CD8-positive, alpha-beta memory T cell (primary cell): ENCODE measurements at regions not wholly inside any gene's neighbourhood (a gene's known extent, or its start where the extent isn't known, plus 50 kb on each side); places are given as distances from the start of the nearest gene placed in this dataset.

Experiments
- CTCF ChIA-PET: fragments of 350-600 bp; sonication (Branson Sonifier 250); formaldehyde crosslinking; loops from one replicate; lab custom pipeline; 2021; ENCODE audit warnings: antibody characterized with exemption; lab: Charles Lee
- POLR2A ChIA-PET: fragments of 350-600 bp; sonication (Branson Sonifier 250); formaldehyde crosslinking; loops from one replicate; lab custom pipeline; 2021; ENCODE audit warnings: antibody characterized with exemption; lab: Charles Lee
- DNase-seq, 5 donors: peaks; one replicate each; pipeline versions ENCODE4 v3.0.0 to v3.0.0-alpha.2; 2020 to 2022; ENCODE audit warnings: mixed read lengths in 1 of 5
- H3K27ac ChIP-seq: one replicate; pipeline ENCODE4 v1.7.0; 2013; ENCODE audit warnings: low read depth, mild to moderate bottlenecking, low read length, moderate library complexity
- H3K27me3 ChIP-seq: 2 replicates; pipeline ENCODE4 v1.7.0; 2013; ENCODE audit warnings: low read length, mild to moderate bottlenecking; ENCODE audit not compliant: insufficient read depth, poor library complexity, severe bottlenecking
- H3K36me3 ChIP-seq: 2 replicates; pipeline ENCODE4 v1.7.0; 2013; ENCODE audit warnings: mild to moderate bottlenecking, low read length, moderate library complexity; ENCODE audit not compliant: insufficient read depth
- H3K4me1 ChIP-seq: 2 replicates; pipeline ENCODE4 v1.7.0; 2013; ENCODE audit warnings: mild to moderate bottlenecking, low read length, moderate library complexity; ENCODE audit not compliant: insufficient read depth
- H3K4me3 ChIP-seq: 2 replicates; pipeline ENCODE4 v1.7.0; 2013; ENCODE audit warnings: mild to moderate bottlenecking, low read length
- H3K9me3 ChIP-seq: 2 replicates; pipeline ENCODE4 v1.7.0; 2013; ENCODE audit warnings: mild to moderate bottlenecking, low read length
- H3K27ac Mint-ChIP-seq, 8 donors: one replicate each; pipeline ENCODE4 v1.8.0; 2020 to 2021; ENCODE audit warnings: mixed read lengths in 8 of 8, mild to moderate bottlenecking in 6 of 8, inconsistent platforms in 3 of 8, moderate library complexity in 3 of 8
- H3K27me3 Mint-ChIP-seq, 2 donors: one replicate each; pipeline ENCODE4 v1.8.0; 2020 to 2021; ENCODE audit warnings: mixed read lengths in 2 of 2, mild to moderate bottlenecking in 1 of 2, moderate library complexity in 1 of 2
- H3K36me3 Mint-ChIP-seq, 3 donors: one replicate each; pipeline ENCODE4 v1.8.0; 2020 to 2021; ENCODE audit warnings: mixed read lengths in 3 of 3, inconsistent platforms in 1 of 3, mild to moderate bottlenecking in 1 of 3
- H3K4me1 Mint-ChIP-seq, 3 donors: one replicate each; pipeline ENCODE4 v1.8.0; 2020 to 2021; ENCODE audit warnings: mixed read lengths in 3 of 3, inconsistent platforms in 1 of 3, mild to moderate bottlenecking in 1 of 3
- H3K4me3 Mint-ChIP-seq, 7 donors: one replicate each; pipeline ENCODE4 v1.8.0; 2020 to 2021; ENCODE audit warnings: mixed read lengths in 7 of 7, mild to moderate bottlenecking in 6 of 7, moderate library complexity in 4 of 7, inconsistent platforms in 2 of 7
- H3K9me3 Mint-ChIP-seq, 5 donors: one replicate each; pipeline ENCODE4 v1.8.0; 2020 to 2022; ENCODE audit warnings: mixed read lengths in 5 of 5, mild to moderate bottlenecking in 3 of 5, moderate library complexity in 2 of 5, inconsistent platforms in 1 of 5

DNA sequence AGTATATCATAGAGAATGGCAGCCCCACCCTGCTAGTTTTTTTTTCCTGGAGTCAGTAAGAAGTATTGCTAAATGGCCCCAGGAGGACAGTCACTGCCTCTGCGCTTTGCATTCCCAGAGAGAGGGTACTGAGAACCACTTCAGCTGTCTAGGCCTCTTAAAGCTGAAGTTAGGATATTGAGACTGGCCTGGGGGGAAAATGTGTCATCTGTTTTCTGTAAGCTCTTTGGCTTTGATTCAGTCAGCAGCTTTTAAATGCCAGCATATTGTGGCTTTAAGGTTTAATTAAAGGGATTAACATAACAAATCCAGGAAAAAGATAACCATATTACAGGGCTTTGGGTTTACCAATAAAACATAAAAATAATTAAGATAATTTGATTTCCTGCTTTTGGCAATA lies 852.0 kb downstream of the PCDH18 start:
- ChIA-PET POLR2A (no interaction called here), CTCF (no interaction called here)
- Histone ChIP-seq H3K9me3 (no peaks in the 10 kb centered on the region), H3K4me3 (no peak overlapping the region), H3K27me3 (no peaks in the 10 kb centered on the region), H3K4me1 (no peaks in the 10 kb centered on the region), H3K27ac (no peak overlapping the region), H3K36me3 (no peaks in the 10 kb centered on the region)
- no peak overlapping the region for H3K27ac Mint-ChIP-seq
- H3K9me3 Mint-ChIP-seq, result peaks cover 0 to 7% (median 0%) of the 10 kb centered on the region in 5 donors
- H3K36me3 Mint-ChIP-seq, result no peaks in the 10 kb centered on the region
- H3K4me3 Mint-ChIP-seq, result no peak overlapping the region
- no peaks in the 10 kb centered on the region for H3K27me3 Mint-ChIP-seq
- H3K4me1 Mint-ChIP-seq, result no peaks in the 10 kb centered on the region
- DNase-seq, result no peak

DNA sequence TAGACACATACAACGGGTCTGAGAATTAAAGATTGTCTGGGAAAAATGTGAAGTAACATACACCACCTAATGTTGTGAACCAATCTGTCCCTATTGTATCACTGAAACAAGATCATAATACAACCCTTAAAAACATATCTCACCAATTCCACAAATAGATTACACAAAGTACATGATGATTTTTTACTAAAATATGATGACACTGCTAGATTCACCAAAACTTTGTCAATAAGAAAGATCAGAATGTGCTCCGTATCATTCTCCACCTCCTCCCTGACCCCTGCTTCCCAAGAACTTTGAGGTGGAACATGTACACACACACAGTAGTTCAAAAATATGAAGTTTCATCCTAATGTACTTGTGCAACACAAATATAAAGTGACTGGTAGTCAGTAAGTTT lies 862.0 kb downstream of the PCDH18 start:
- H3K4me1 Mint-ChIP-seq, result no peaks in the 10 kb centered on the region
- Histone ChIP-seq H3K36me3 (no peaks in the 10 kb centered on the region), H3K4me1 (no peaks in the 10 kb centered on the region), H3K27me3 (no peaks in the 10 kb centered on the region), H3K27ac (no peak overlapping the region), H3K9me3 (no peaks in the 10 kb centered on the region), H3K4me3 (no peak overlapping the region)
- CTCF ChIA-PET, result no interaction called here
- H3K9me3 Mint-ChIP-seq, result peaks cover 0 to 8% (median 2%) of the 10 kb centered on the region in 5 donors
- H3K36me3 Mint-ChIP-seq, result no peaks in the 10 kb centered on the region
- H3K4me3 Mint-ChIP-seq, result no peak overlapping the region
- H3K27ac Mint-ChIP-seq, result no peak overlapping the region
- H3K27me3 Mint-ChIP-seq, result no peaks in the 10 kb centered on the region
- POLR2A ChIA-PET, result no interaction called here
- no peak for DNase-seq

DNA sequence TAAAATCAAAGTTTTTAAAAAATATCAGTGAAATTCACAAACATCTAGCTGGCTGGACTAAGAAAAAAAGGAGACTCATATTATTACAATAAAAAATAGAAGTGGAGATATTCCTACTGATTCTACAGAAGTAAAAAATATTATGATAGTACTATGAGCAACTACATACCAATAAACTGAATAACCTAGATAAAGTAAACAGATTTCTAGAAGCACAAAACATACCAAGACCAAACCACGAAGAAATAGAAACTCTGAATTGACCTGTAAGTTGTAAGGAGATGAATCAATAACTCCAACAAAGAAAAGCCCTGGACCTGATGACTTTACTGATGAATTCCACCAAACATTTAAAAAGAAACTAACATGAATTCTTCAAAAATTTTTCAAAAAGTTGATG lies 867.3 kb downstream of the PCDH18 start:
- Histone ChIP-seq H3K4me1 (no peaks in the 10 kb centered on the region), H3K9me3 (no peaks in the 10 kb centered on the region), H3K4me3 (no peak overlapping the region), H3K27me3 (no peaks in the 10 kb centered on the region), H3K36me3 (no peaks in the 10 kb centered on the region), H3K27ac (no peak overlapping the region)
- Mint-ChIP-seq H3K9me3 (peaks cover 4 to 11% (median 6%) of the 10 kb centered on the region in 5 donors), H3K4me1 (no peaks in the 10 kb centered on the region), H3K27me3 (no peaks in the 10 kb centered on the region), H3K4me3 (no peak overlapping the region), H3K36me3 (no peaks in the 10 kb centered on the region), H3K27ac (no peak overlapping the region)
- no peak for DNase-seq
- ChIA-PET CTCF (no interaction called here), POLR2A (no interaction called here)

DNA sequence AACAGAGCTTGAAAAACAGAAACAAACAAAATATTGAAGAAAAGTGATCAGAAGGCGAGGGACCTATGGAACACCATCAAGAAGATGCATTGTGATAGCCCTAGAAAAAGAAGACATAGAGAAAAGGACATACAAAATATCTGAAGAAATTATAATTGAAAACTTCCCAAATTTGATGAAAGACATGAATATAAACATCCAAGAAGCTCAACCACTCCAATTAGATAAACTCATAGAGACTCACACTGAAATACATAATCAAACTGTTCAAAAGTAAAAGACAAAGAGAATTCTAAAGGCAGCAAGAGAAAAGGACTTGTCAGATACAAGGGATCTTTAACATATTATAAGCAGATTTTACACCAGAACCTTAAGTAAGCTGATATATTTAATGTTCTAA lies 869.8 kb downstream of the PCDH18 start:
- H3K27ac ChIP-seq, result no peak overlapping the region
- Mint-ChIP-seq H3K27me3 (no peaks in the 10 kb centered on the region), H3K27ac (no peak overlapping the region), H3K9me3 (peaks cover 4 to 14% (median 6%) of the 10 kb centered on the region in 5 donors), H3K36me3 (no peaks in the 10 kb centered on the region), H3K4me3 (no peak overlapping the region), H3K4me1 (no peaks in the 10 kb centered on the region)
- ChIA-PET CTCF (no interaction called here), POLR2A (no interaction called here)
- no peak overlapping the region for H3K4me3 ChIP-seq
- no peaks in the 10 kb centered on the region for H3K27me3 ChIP-seq
- H3K9me3 ChIP-seq, result no peaks in the 10 kb centered on the region
- DNase-seq, result no peak
- no peaks in the 10 kb centered on the region for H3K36me3 ChIP-seq
- no peaks in the 10 kb centered on the region for H3K4me1 ChIP-seq

DNA sequence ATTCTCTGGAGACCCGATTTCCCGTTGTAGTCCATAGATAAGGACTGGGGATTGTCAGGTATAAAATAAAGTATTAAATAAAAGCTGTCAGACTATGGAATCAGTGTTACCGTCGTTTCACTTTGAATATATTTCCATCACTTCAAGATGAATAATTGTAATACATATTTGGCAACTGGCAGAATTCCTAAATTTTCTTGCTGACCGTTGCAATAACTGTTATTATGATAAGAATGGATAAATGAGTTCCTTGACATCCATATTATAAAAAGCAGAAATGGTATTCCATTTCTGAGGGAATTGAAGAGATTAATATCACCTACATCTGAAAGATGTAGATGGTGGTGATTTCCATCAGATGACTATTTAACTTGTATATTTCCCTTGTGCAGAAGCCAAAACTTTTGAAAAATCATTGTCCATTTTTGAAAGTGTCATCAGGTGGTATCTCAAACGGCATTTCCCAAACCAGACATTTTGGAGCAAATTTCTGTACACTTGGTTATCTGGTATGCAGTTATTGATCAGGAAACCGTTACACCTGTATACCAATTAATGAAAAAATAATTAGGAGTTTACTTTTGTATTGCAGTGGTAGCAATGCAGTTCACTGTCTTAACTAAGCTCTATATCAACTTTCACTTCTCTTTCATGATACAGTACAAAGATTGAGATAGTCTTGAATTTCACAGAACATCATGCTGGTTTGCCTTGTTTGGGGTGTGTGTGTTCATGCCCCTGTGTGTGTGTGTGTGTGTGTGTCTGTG lies 878.5 kb downstream of the PCDH18 start:
- H3K4me3 Mint-ChIP-seq, result no peak overlapping the region
- no peaks in the 10 kb centered on the region for H3K36me3 Mint-ChIP-seq
- no peak overlapping the region for H3K27ac ChIP-seq
- POLR2A ChIA-PET, result no interaction called here
- no peaks in the 10 kb centered on the region for H3K4me1 ChIP-seq
- H3K27me3 Mint-ChIP-seq, result peaks cover 0 to 1% of the 10 kb centered on the region in 2 donors
- no peaks in the 10 kb centered on the region for H3K9me3 ChIP-seq
- DNase-seq, result no peak
- no peaks in the 10 kb centered on the region for H3K36me3 ChIP-seq
- CTCF ChIA-PET, result no interaction called here
- no peaks in the 10 kb centered on the region for H3K27me3 ChIP-seq
- peaks cover 0 to 5% (median 0%) of the 10 kb centered on the region in 5 donors for H3K9me3 Mint-ChIP-seq
- no peak overlapping the region for H3K27ac Mint-ChIP-seq
- H3K4me1 Mint-ChIP-seq, result peaks cover 11 to 22% (median 19%) of the 10 kb centered on the region in 3 donors
- no peak overlapping the region for H3K4me3 ChIP-seq

DNA sequence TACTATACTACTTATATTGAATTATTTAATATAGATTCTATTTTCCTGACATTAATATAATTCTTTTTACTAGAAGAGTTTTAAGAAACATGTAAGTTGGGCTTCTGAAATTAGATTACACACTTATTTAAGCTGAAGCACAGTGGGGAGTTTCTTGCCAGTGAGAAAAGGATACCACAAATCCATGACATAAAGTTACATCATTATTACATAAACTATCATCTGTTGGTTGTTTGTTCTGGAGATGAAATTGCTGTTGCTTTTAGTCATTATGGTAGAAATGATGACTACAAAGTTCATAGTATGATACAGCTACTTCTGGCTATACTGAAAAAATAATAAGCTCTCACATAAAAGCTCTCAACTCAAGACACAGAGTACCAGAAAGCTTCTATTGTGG lies 880.4 kb downstream of the PCDH18 start:
- no peak overlapping the region for H3K4me3 ChIP-seq
- peaks cover 0 to 3% (median 0%) of the 10 kb centered on the region in 5 donors for H3K9me3 Mint-ChIP-seq
- peak overlapping the region in 1 of 7 donors; percentile 30 for H3K4me3 Mint-ChIP-seq
- H3K36me3 Mint-ChIP-seq, result no peaks in the 10 kb centered on the region
- DNase-seq, result no peak
- no peaks in the 10 kb centered on the region for H3K4me1 ChIP-seq
- no peak overlapping the region for H3K27ac ChIP-seq
- no peaks in the 10 kb centered on the region for H3K27me3 ChIP-seq
- peaks cover 0 to 1% of the 10 kb centered on the region in 2 donors for H3K27me3 Mint-ChIP-seq
- no peaks in the 10 kb centered on the region for H3K9me3 ChIP-seq
- H3K27ac Mint-ChIP-seq, result peak overlapping the region in 1 of 8 donors; percentile 50
- POLR2A ChIA-PET, result no interaction called here
- CTCF ChIA-PET, result no interaction called here
- H3K4me1 Mint-ChIP-seq, result peaks cover 11 to 22% (median 19%) of the 10 kb centered on the region in 3 donors
- H3K36me3 ChIP-seq, result no peaks in the 10 kb centered on the region

DNA sequence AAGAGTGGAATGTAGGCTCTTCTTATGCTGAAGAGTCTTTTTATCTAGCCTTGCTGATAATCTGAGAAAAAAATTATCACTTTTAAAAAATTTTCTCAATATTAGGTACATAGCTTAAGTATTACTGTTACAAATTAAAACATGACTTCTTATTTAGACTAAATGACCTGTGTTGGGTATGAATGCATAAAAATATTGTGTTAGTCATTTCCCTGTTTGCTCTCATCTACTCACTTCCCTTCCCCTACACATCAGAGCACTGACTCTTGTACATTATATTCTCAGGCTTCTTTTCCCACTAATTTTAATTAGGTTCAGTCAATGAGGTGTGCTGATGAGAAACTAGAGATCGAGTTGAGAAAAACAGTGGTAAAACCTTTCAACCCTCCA lies 881.0 kb downstream of the PCDH18 start:
- Mint-ChIP-seq H3K4me3 (peak overlapping the region in 2 of 7 donors; percentile 18 to 71), H3K9me3 (peaks cover 0 to 3% (median 0%) of the 10 kb centered on the region in 5 donors), H3K36me3 (no peaks in the 10 kb centered on the region), H3K27me3 (peaks cover 0 to 1% of the 10 kb centered on the region in 2 donors), H3K27ac (no peak overlapping the region), H3K4me1 (peaks cover 11 to 22% (median 19%) of the 10 kb centered on the region in 3 donors)
- no peaks in the 10 kb centered on the region for H3K4me1 ChIP-seq
- CTCF ChIA-PET, result no interaction called here
- no peaks in the 10 kb centered on the region for H3K27me3 ChIP-seq
- H3K36me3 ChIP-seq, result no peaks in the 10 kb centered on the region
- DNase-seq, result no peak
- H3K27ac ChIP-seq, result no peak overlapping the region
- H3K4me3 ChIP-seq, result no peak overlapping the region
- POLR2A ChIA-PET, result no interaction called here
- no peaks in the 10 kb centered on the region for H3K9me3 ChIP-seq

DNA sequence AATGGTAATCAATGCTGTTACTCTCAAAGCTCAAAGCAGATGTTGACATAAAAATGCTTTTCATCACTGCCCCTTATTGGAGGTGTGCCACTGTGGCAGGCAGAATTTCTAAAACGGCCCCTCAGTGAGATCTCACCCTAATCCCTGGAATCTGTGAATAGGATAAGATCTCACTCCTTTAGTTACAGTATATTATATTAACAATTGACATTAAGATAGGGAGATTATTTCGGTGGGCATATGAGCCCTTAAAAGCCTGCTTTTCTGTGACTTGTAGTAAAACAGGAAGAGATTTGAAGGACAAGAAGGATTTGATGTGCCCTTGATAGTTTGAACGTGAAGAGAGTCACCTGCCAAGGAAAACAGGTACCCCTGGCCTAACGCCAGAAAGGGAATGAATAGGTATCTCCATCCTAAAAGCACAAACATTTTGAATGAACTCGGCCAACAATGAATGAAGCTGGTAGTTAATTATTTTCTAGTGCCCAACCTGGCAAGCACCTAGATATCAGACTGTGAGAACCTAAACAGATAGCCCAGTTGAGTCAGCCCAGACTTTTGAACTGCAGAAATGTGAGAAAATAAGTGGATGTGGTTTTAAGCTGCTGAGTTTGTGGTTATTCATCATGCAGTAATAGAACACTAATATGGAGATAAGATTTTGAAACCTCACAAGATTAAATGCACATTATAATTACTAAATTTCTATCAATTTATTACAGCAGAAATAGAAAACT lies 881.6 kb downstream of the PCDH18 start:
- H3K4me1 ChIP-seq, result no peaks in the 10 kb centered on the region
- Mint-ChIP-seq H3K36me3 (no peaks in the 10 kb centered on the region), H3K27me3 (peaks cover 0 to 1% of the 10 kb centered on the region in 2 donors), H3K4me3 (peak overlapping the region in 3 of 7 donors; percentile 13 to 67 (median 45)), H3K9me3 (peaks cover 0 to 3% (median 0%) of the 10 kb centered on the region in 5 donors), H3K27ac (peak overlapping the region in 2 of 8 donors; percentile 29 to 65), H3K4me1 (peaks cover 11 to 22% (median 19%) of the 10 kb centered on the region in 3 donors)
- DNase-seq, result peak in 1 of 5 donors; percentile 3
- POLR2A ChIA-PET, result no interaction called here
- H3K36me3 ChIP-seq, result no peaks in the 10 kb centered on the region
- CTCF ChIA-PET, result no interaction called here
- H3K9me3 ChIP-seq, result no peaks in the 10 kb centered on the region
- no peak overlapping the region for H3K4me3 ChIP-seq
- H3K27me3 ChIP-seq, result no peaks in the 10 kb centered on the region
- H3K27ac ChIP-seq, result no peak overlapping the region
